ENCODE measurements at regions not wholly inside any gene's neighbourhood (a gene's known extent, or its start where the extent isn't known, plus 50 kb on each side); places are given as distances from the start of the nearest gene placed in this dataset.

DNA sequence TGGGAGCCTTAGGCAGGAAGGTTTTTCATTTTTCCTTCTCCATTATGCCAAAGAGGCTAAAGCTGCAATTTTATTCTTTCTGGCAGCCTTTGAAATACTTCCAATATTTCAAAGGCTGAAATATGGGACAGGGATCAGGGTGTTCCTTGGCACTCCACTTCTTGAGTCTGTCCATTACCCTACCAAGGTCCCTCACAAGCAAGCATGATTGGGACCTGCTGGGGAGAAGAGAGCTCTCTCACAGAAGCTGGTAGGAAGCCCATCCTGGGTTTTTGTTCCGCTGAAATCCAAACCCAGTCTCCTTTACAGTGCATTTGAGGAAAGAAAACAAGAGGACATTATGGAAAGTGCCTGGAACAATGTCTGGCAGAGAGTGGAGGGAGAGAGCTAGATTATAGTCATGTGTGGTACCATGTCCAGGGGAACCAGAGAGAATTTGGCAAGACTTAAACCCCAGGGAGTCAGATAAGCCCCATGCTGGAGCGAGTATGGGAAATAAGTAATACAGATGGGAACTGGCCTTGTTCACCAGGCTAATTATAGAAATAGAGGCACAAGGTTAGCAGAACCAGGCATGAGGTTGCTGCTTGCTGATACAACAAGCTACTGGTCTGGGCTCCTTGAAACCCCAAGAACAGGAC is 104.7 kb downstream of the LSM5 start:
- TF ChIP-seq, protein P1, sequence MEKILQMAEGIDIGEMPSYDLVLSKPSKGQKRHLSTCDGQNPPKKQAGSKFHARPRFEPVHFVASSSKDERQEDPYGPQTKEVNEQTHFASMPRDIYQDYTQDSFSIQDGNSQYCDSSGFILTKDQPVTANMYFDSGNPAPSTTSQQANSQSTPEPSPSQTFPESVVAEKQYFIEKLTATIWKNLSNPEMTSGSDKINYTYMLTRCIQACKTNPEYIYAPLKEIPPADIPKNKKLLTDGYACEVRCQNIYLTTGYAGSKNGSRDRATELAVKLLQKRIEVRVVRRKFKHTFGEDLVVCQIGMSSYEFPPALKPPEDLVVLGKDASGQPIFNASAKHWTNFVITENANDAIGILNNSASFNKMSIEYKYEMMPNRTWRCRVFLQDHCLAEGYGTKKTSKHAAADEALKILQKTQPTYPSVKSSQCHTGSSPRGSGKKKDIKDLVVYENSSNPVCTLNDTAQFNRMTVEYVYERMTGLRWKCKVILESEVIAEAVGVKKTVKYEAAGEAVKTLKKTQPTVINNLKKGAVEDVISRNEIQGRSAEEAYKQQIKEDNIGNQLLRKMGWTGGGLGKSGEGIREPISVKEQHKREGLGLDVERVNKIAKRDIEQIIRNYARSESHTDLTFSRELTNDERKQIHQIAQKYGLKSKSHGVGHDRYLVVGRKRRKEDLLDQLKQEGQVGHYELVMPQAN (conservative IDR thresholded peaks at IDR 0.05) = no peak
- TF ChIP-seq, protein P2, sequence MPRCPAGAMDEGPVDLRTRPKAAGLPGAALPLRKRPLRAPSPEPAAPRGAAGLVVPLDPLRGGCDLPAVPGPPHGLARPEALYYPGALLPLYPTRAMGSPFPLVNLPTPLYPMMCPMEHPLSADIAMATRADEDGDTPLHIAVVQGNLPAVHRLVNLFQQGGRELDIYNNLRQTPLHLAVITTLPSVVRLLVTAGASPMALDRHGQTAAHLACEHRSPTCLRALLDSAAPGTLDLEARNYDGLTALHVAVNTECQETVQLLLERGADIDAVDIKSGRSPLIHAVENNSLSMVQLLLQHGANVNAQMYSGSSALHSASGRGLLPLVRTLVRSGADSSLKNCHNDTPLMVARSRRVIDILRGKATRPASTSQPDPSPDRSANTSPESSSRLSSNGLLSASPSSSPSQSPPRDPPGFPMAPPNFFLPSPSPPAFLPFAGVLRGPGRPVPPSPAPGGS (IDR thresholded peaks at IDR 0.05; ENCODE audit: borderline replicate concordance, insufficient read depth, low read depth, low read length, poor library complexity, severe bottlenecking) = no peak
- TF ChIP-seq IKZF2 (IDR thresholded peaks at IDR 0.05) (no peak), CREM (IDR thresholded peaks at IDR 0.05; ENCODE audit: low read depth) (no peak), PKNOX1 (IDR thresholded peaks at IDR 0.05) (no peak), RFX5 (IDR thresholded peaks at IDR 0.05; ENCODE audit: low read depth, low read length) (no peak), EGR1 (IDR thresholded peaks at IDR 0.05; ENCODE audit: borderline replicate concordance in 1 of 2, low read depth in 2 of 2, low read length in 2 of 2) (no peak), JUND (IDR thresholded peaks at IDR 0.05; ENCODE audit: low read depth, low read length) (no peak), E2F8 (IDR thresholded peaks at IDR 0.05; ENCODE audit: low read depth, partially characterized antibody) (no peak), RELA (IDR thresholded peaks at IDR 0.05; ENCODE audit: borderline replicate concordance, partially characterized antibody) (no peak), CBX3 (IDR thresholded peaks at IDR 0.05; ENCODE audit: borderline replicate concordance, low read depth) (no peak), KAT2A (conservative IDR thresholded peaks at IDR 0.05; ENCODE audit: control insufficient read depth, low read depth, low read length) (no peak)
- BruUV-seq (replicated peaks) = no TSS peak
- no peaks in the 10 kb centered on the region for H3K9me3 ChIP-seq (replicated peaks; ENCODE audit: control insufficient read depth, insufficient read depth, low read length)
- intact Hi-C loops (cut with micrococcal nuclease; ENCODE audit: unreplicated experiment) (no loop called here), in situ Hi-C loops (cut with MboI) (no loop called here)
- no peaks in the 10 kb centered on the region for H3K36me3 ChIP-seq (ENCODE audit: control insufficient read depth in 2 of 2, insufficient read depth in 2 of 2, low read length in 1 of 2)
- CTCF ChIA-PET = no interaction called here
- FAIRE-seq = no peak
- peaks cover 0 to 3% of the 10 kb centered on the region in 2 experiments; a peak in 1 of 4 replicates for H3K27me3 ChIP-seq (replicated peaks in 1 of 2; ENCODE audit: control insufficient read depth in 2 of 2, insufficient read depth in 2 of 2, low read length in 1 of 2)
- H4K20me1 ChIP-seq (ENCODE audit: control insufficient read depth, insufficient read depth) = no peaks in the 10 kb centered on the region
- no peak overlapping the region for H3K9ac ChIP-seq (ENCODE audit: control insufficient read depth, insufficient read depth, low read length)
- no peak overlapping the region for H3K4me2 ChIP-seq (ENCODE audit: control insufficient read depth, insufficient read depth)
- H3K27ac ChIP-seq (ENCODE audit: control insufficient read depth, insufficient read depth) = no peak overlapping the region
- SMC1A ChIA-PET (ENCODE audit: uncharacterized antibody, unreplicated experiment) = no interaction called here
- H3K4me3 ChIP-seq = no peak overlapping the region
- DNase-seq (ENCODE audit: low read depth, low spot score) = no peak
- no peak for ATAC-seq
- POLR2A ChIA-PET = no interaction called here
- RAD21 ChIA-PET (ENCODE audit: unreplicated experiment) = no interaction called here
- H3K4me1 ChIP-seq (ENCODE audit: control insufficient read depth, insufficient read depth, low read length) = no peaks in the 10 kb centered on the region
- no peaks in the 10 kb centered on the region for H3K79me2 ChIP-seq (ENCODE audit: control insufficient read depth, insufficient read depth, low read length)
- 10% methylated on average over 2 of the region's 2 CpGs for WGBS (ENCODE audit: insufficient coverage, insufficient replicate concordance, low lambda C conversion rate, missing lambda C conversion rate)
- no peak overlapping the region for H2AFZ ChIP-seq (ENCODE audit: control insufficient read depth, low read depth, low read length)
